Activated naive CD4-positive, alpha-beta T cell treated with anti-CD3 and anti-CD28 coated beads for 36 hours (primary cell): ENCODE measurements at regions not wholly inside any gene's neighbourhood (a gene's known extent, or its start where the extent isn't known, plus 50 kb on each side); places are given as distances from the start of the nearest gene placed in this dataset.

ENCODE experiments used
- CTCF ChIA-PET: fragments of 350-600 bp; sonication (Branson Sonifier 250); formaldehyde crosslinking; loops from one replicate; lab custom pipeline; 2021; ENCODE audit warnings: antibody characterized with exemption; lab: Charles Lee
- DNase-seq: peaks from one replicate; pipeline ENCODE4 v3.0.0-alpha.2; 2020
- H3K27ac Mint-ChIP-seq: one replicate; pipeline ENCODE4 v1.8.0; 2021; ENCODE audit warnings: mild to moderate bottlenecking, mixed read lengths
- H3K27me3 Mint-ChIP-seq: one replicate; pipeline ENCODE4 v1.8.0; 2021; ENCODE audit warnings: low read depth, mixed read lengths
- H3K36me3 Mint-ChIP-seq: one replicate; pipeline ENCODE4 v1.8.0; 2021; ENCODE audit warnings: low read depth, mixed read lengths
- H3K4me1 Mint-ChIP-seq: one replicate; pipeline ENCODE4 v1.8.0; 2021; ENCODE audit warnings: low read depth, mixed read lengths
- H3K4me3 Mint-ChIP-seq: one replicate; pipeline ENCODE4 v1.8.0; 2021; ENCODE audit warnings: mild to moderate bottlenecking, moderate library complexity, mixed read lengths
- H3K9me3 Mint-ChIP-seq: one replicate; pipeline ENCODE4 v1.8.0; 2021; ENCODE audit warnings: mixed read lengths
- intact Hi-C: fragments of 100-400 bp; cut with micrococcal nuclease; formaldehyde crosslinking; loops from one replicate; pipeline ENCODE4 v1.15.1; 2023

- H3K27ac Mint-ChIP-seq = no peak overlapping the region
- intact Hi-C loops = no loop called here
- CTCF ChIA-PET = no interaction called here
- H3K27me3 Mint-ChIP-seq = peaks cover 2% of the 10 kb centered on the region
- H3K4me1 Mint-ChIP-seq = no peaks in the 10 kb centered on the region
- no peak for DNase-seq
- no peaks in the 10 kb centered on the region for H3K9me3 Mint-ChIP-seq
- no peak overlapping the region for H3K4me3 Mint-ChIP-seq
- H3K36me3 Mint-ChIP-seq = no peaks in the 10 kb centered on the region
Measured at GRCh38 chr12:114884575-114884974, 200.6 kb upstream of the TBX3 start.

GRCh38 chr12:114882083-114882482, 198.1 kb upstream of the TBX3 start:
- no peak overlapping the region for H3K4me3 Mint-ChIP-seq
- intact Hi-C loops = no loop called here
- no peak for DNase-seq
- CTCF ChIA-PET = interaction anchor here (0.6 kb wide), 1 partner anchor 37 kb away, joined by 3 read pairs; no protein-coding TSS in a partner anchor
- no peak overlapping the region for H3K27ac Mint-ChIP-seq
- H3K36me3 Mint-ChIP-seq = no peaks in the 10 kb centered on the region
- no peaks in the 10 kb centered on the region for H3K9me3 Mint-ChIP-seq
- peaks cover 2% of the 10 kb centered on the region for H3K27me3 Mint-ChIP-seq
- H3K4me1 Mint-ChIP-seq = no peaks in the 10 kb centered on the region

DNA sequence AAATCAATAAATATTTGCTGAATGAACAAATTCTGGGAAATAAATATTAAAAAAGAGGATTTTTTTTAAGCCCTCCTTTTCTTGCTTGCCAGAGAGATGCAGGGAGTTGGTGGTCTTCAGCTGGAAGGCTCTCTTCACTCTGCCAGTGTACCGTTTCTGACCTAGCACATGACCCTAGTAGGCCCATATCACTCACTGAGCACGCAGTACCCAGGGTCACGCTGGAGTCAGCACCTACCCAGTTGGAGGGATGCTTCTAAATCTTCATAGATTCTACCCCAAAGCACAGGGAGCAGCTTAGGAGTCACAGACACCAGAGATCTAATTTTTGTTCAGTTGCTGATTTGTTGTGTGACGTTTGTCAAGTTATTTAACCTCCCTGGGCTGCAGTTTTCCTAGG, 195.4 kb upstream of the TBX3 start:
- intact Hi-C loops = no loop called here
- CTCF ChIA-PET = no interaction called here
- H3K27me3 Mint-ChIP-seq = no peaks in the 10 kb centered on the region

GRCh38 chr12:114878781-114879180, 194.8 kb upstream of the TBX3 start:
- intact Hi-C loops = no loop called here
- H3K9me3 Mint-ChIP-seq = peaks cover 4% of the 10 kb centered on the region
- CTCF ChIA-PET = no interaction called here
- H3K4me3 Mint-ChIP-seq = no peak overlapping the region
- H3K27me3 Mint-ChIP-seq = no peaks in the 10 kb centered on the region
- H3K36me3 Mint-ChIP-seq = no peaks in the 10 kb centered on the region
- no peak for DNase-seq
- H3K27ac Mint-ChIP-seq = no peak overlapping the region
- H3K4me1 Mint-ChIP-seq = no peaks in the 10 kb centered on the region

More for the DNA sequence above, 195.4 kb upstream of the TBX3 start:
- H3K36me3 Mint-ChIP-seq = no peaks in the 10 kb centered on the region
- no peak overlapping the region for H3K4me3 Mint-ChIP-seq
- no peak for DNase-seq
- no peak overlapping the region for H3K27ac Mint-ChIP-seq
- H3K9me3 Mint-ChIP-seq = peaks cover 4% of the 10 kb centered on the region
- no peaks in the 10 kb centered on the region for H3K4me1 Mint-ChIP-seq

DNA sequence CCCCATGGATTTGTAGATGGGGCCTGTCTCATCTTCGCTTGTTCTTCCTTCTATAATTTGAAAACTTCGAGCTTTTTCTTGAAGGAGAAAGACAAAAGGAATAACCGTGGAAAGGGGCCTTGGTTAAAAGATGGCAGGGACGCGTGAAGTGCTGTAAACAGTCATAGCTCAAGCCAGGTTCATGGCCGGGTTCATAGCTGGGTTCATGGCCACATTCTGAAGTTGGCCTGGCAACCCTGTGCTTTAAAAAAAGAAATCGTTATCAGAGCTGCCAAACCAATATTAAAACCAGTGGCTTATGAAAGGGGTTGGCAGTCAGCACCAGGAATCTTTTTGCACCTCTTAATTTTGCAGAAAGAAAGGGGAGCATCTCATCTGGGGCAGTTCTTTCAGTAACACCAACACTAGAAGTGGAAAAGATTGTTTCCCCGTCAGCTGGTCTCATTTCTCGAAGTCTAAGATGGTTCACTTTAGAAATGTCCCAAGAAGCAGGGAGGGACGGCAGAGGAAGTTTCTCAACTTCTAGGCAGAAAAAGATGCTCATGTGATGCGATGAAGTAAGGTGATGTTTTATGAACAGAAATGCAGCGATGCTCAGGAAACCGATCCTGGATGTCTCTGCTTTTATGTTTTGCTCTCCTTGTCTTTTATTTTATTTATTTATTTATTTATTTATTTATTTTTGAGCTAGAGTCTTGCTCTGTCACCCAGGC, 193.1 kb upstream of the TBX3 start:
- H3K4me3 Mint-ChIP-seq = no peak overlapping the region
- CTCF ChIA-PET = no interaction called here
- DNase-seq = no peak
- intact Hi-C loops = no loop called here
- no peaks in the 10 kb centered on the region for H3K36me3 Mint-ChIP-seq
- H3K9me3 Mint-ChIP-seq = peaks cover 4% of the 10 kb centered on the region
- no peak overlapping the region for H3K27ac Mint-ChIP-seq
- H3K4me1 Mint-ChIP-seq = no peaks in the 10 kb centered on the region
- H3K27me3 Mint-ChIP-seq = no peaks in the 10 kb centered on the region

- Mint-ChIP-seq H3K27me3 (no peaks in the 10 kb centered on the region), H3K27ac (no peak overlapping the region), H3K4me1 (no peaks in the 10 kb centered on the region), H3K36me3 (no peaks in the 10 kb centered on the region), H3K9me3 (peaks cover 4% of the 10 kb centered on the region), H3K4me3 (no peak overlapping the region)
- DNase-seq = no peak
- CTCF ChIA-PET = no interaction called here
- intact Hi-C loops = no loop called here
Measured at GRCh38 chr12:114875313-114875712, 191.3 kb upstream of the TBX3 start.

- intact Hi-C loops = no loop called here
- DNase-seq = no peak
- Mint-ChIP-seq H3K9me3 (peaks cover 4% of the 10 kb centered on the region), H3K27ac (no peak overlapping the region), H3K27me3 (no peaks in the 10 kb centered on the region), H3K4me1 (no peaks in the 10 kb centered on the region), H3K4me3 (no peak overlapping the region), H3K36me3 (no peaks in the 10 kb centered on the region)
- CTCF ChIA-PET = no interaction called here
Measured at GRCh38 chr12:114873656-114874055, 189.7 kb upstream of the TBX3 start.

GRCh38 chr12:114868995-114869834, 185.2 kb upstream of the TBX3 start:
- DNase-seq = no peak
- Mint-ChIP-seq H3K4me3 (no peak overlapping the region), H3K9me3 (no peaks in the 10 kb centered on the region), H3K4me1 (no peaks in the 10 kb centered on the region), H3K27me3 (no peaks in the 10 kb centered on the region), H3K36me3 (no peaks in the 10 kb centered on the region), H3K27ac (no peak overlapping the region)
- intact Hi-C loops = no loop called here
- CTCF ChIA-PET = no interaction called here

DNA sequence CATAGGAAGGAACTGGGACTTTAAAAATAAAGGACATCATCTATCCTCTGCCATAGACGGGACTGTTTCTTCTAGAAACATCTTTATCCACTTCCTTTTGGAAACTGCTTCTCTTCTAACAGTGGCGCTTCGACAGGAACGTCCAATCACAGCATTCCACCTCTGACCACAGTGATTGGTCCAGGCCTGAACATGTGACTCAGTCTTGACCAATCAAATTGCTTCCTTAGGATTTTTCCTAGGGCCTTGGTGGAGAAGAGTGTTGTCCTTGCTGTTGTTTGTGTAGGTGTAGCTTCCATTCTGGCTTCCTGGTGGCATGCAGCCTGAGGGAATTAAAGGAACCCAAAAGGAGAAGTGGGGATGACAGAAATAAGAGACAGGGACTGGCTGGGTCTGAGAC, 182.4 kb upstream of the TBX3 start:
- no peak for DNase-seq
- CTCF ChIA-PET = no interaction called here
- Mint-ChIP-seq H3K27me3 (no peaks in the 10 kb centered on the region), H3K4me3 (no peak overlapping the region), H3K9me3 (peaks cover 5% of the 10 kb centered on the region), H3K27ac (no peak overlapping the region), H3K4me1 (no peaks in the 10 kb centered on the region), H3K36me3 (no peaks in the 10 kb centered on the region)
- intact Hi-C loops = no loop called here

GRCh38 chr12:114864837-114865551, 181.0 kb upstream of the TBX3 start:
- Mint-ChIP-seq H3K36me3 (no peaks in the 10 kb centered on the region), H3K4me3 (no peak overlapping the region), H3K27me3 (no peaks in the 10 kb centered on the region), H3K9me3 (peaks cover 5% of the 10 kb centered on the region), H3K27ac (no peak overlapping the region), H3K4me1 (no peaks in the 10 kb centered on the region)
- CTCF ChIA-PET = no interaction called here
- intact Hi-C loops = no loop called here
- DNase-seq = no peak

DNA sequence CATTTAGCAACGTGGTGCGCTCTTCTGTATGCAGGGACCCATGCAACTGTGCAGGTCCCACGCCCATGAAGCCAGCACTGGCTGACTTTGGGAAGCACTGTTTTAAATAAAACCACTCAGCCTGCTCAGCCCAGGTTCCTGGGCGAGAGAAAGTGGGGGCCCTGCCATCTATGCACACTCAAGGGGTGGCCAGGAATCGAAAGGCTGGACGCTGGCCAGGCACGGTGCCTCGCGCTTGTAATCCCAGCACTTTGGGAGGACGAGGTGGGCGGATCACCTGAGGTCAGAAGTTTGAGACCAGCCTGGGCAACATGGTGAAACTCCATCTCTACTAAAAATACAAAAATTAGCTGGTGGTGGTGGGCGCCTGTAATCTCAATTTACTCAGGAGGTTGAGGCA, 179.9 kb upstream of the TBX3 start:
- intact Hi-C loops = no loop called here
- no peak for DNase-seq
- Mint-ChIP-seq H3K27me3 (no peaks in the 10 kb centered on the region), H3K36me3 (no peaks in the 10 kb centered on the region), H3K9me3 (peaks cover 5% of the 10 kb centered on the region), H3K4me1 (no peaks in the 10 kb centered on the region), H3K4me3 (no peak overlapping the region), H3K27ac (no peak overlapping the region)
- CTCF ChIA-PET = no interaction called here

- Mint-ChIP-seq H3K27ac (no peak overlapping the region), H3K9me3 (peaks cover 10% of the 10 kb centered on the region), H3K36me3 (no peaks in the 10 kb centered on the region), H3K4me3 (no peak overlapping the region), H3K27me3 (no peaks in the 10 kb centered on the region), H3K4me1 (no peaks in the 10 kb centered on the region)
- intact Hi-C loops = no loop called here
- no peak for DNase-seq
- CTCF ChIA-PET = no interaction called here
Measured at GRCh38 chr12:114860969-114861368, 177.0 kb upstream of the TBX3 start.
